ENCODE measurements at regions not wholly inside any gene's neighbourhood (a gene's known extent, or its start where the extent isn't known, plus 50 kb on each side); places are given as distances from the start of the nearest gene placed in this dataset.

DNA sequence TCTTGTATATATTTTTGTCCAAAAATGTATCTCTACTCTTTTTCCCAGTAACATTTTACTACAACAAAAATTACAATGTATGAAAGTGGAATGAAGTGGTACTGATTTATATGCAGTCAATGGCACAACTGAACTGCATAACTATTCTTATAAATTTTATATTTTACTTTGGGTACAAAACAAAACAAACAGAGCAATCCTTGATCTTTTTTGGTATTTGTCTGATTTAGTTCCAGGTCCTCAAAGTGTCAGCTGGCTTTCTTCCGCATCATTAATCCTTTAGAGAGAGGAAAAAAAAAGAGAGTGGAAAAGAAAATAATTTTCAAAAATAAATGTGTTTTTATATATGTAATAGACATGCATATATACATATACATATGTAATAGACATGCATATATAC, 252.4 kb upstream of the SLIT2 start:
- DNase-seq (ENCODE audit: low read depth) = no peak

- DNase-seq (ENCODE audit: low read depth) = no peak
Measured at GRCh38 chr4:19993242-19993641, 258.5 kb upstream of the SLIT2 start.

DNA sequence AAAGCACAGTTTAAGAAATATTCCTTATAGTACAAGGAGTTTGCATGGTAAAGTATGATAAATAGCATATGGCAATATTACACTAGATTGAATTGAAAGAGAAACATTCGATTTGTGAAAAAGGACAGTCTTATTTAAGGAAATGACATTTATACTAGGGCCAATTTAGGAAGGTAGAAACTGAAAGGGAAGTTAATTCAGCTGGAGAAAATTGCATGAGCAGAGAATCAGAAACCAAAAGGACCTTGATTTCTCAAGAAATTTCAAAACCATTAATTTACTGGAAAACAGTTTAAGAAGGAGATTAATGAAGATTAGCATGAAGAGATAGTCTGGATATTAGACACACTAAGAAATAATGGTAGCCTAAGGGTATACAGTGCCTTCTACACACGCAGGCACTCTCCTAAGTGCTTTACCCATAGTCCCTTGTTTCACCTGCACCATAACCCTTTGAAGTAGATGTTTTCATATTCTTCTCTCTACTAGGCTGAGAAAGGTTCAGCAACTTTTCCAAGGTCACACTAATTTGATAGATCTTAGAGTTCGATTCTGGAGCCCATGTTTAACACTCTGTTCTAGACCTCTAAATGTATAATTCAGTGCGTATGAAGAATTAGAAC, 259.1 kb upstream of the SLIT2 start:
- no peak for DNase-seq (ENCODE audit: low read depth)

- peak; percentile 71 for DNase-seq (ENCODE audit: low read depth)
Measured at GRCh38 chr4:19987746-19988145, 264.0 kb upstream of the SLIT2 start.

DNA sequence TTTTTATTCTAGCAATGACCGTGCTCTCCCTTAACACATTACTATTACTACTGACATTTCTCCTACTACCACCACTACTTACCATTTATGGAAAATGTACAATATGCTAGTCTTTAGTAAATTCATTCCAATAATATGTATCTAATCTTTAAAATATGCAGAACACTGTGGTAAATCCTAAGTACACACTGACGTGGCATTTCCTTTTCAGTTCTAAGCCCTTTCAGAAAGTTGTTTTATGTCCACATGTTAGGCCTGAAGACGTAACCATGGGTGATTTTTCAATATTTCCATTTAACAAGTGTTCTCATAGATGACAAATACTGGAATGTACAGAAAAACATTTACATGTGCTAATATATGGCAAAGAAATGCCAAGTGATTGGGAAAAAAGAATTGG, 268.6 kb upstream of the SLIT2 start:
- DNase-seq (ENCODE audit: low read depth) = peak; percentile 3

- peak; percentile 23 for DNase-seq (ENCODE audit: low read depth)
Measured at GRCh38 chr4:19982556-19982955, 269.1 kb upstream of the SLIT2 start.

DNA sequence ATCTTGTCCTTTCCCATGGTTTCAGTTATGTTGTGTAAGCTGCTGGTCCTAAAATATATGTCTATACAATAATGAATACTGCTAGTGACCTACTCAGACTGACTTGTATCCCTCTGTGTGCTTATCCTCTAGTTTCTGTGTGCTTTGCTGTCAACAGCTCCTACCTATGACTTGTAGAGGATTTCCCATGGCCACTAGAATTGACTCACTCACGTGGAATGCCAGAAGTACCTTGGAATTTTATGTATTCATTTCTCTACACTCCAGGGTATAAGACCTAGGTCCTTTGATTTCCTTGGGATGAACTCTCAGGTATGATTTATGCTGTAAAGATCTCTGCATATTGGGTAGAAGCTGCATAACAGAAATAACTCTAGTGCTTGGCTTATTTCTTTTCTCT, 279.9 kb upstream of the SLIT2 start:
- peak; percentile 87 for DNase-seq (ENCODE audit: low read depth)

- DNase-seq (ENCODE audit: low read depth) = no peak
Measured at GRCh38 chr4:19969492-19969891, 282.2 kb upstream of the SLIT2 start.

GRCh38 chr4:19961091-19961490, 290.6 kb upstream of the SLIT2 start:
- DNase-seq (ENCODE audit: low read depth) = peak; percentile 65

GRCh38 chr4:19958848-19959247, 292.9 kb upstream of the SLIT2 start:
- DNase-seq (ENCODE audit: low read depth) = peak; percentile 56

GRCh38 chr4:19947349-19947748, 304.4 kb upstream of the SLIT2 start:
- peak; percentile 63 for DNase-seq (ENCODE audit: low read depth)

GRCh38 chr4:19945979-19946380, 305.7 kb upstream of the SLIT2 start:
- DNase-seq (ENCODE audit: low read depth) = peak; percentile 98

GRCh38 chr4:19945501-19945900, 306.2 kb upstream of the SLIT2 start:
- DNase-seq (ENCODE audit: low read depth) = no peak

- no peak for DNase-seq (ENCODE audit: low read depth)
Measured at GRCh38 chr4:19944806-19945205, 306.9 kb upstream of the SLIT2 start.

DNA sequence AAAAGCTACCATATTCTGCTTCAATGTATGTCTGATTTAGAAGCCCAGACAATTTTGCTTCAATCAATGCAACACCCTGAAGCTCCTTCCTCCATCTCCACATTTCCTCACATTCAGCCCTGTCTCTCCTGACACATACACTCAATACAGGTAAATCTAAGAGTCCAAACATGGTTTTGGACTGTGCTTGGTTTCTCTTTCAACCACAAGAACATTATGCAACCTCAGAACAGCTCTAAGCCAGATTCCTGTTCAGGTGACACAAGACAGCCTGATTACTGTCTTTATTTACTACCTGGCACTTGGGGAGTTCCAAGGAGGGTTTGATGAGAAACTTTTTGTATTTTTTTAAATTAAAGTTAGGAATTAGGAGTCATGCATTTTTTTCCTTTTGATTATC, 307.5 kb upstream of the SLIT2 start:
- peak; percentile 79 for DNase-seq (ENCODE audit: low read depth)

DNA sequence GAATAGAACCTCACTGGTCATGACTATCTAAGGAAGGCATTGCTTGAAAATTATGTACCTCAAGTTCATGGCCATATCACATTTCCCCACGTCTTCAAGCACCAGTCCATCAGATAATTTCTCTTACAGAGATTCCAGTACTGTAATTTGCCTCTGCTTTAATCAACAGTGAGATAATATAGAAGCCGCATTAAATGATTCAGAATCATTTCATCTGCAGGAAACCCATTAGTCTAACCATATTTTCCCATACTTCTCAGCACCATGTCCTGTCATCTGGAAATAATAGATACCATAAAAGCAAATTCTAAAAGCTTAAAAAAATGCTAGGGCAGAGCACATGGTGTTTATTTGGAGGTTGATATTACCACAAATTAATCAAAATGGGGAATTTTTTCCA, 310.3 kb upstream of the SLIT2 start:
- no peak for DNase-seq (ENCODE audit: low read depth)

DNA sequence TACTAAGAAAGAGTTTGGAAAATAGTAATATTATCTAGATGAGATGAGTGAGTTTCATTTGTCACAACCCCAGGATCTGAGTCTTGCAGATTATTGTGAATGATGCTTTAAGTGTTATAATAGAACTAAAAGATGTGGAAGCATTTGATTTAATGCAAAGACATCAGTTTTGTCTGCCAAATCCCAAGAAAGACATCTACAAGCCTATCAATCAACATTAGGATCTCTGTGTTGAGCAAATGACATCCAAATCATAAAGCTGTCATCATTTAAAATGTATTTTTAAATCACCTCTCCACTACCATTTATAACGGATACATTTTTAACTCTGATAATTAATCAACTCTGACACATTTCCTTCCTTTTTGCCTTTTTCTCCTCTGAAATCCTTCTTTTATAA, 310.8 kb upstream of the SLIT2 start:
- DNase-seq (ENCODE audit: low read depth) = no peak

- DNase-seq (ENCODE audit: low read depth) = peak; percentile 88
Measured at GRCh38 chr4:19936476-19936875, 315.2 kb upstream of the SLIT2 start.

GRCh38 chr4:19930742-19931141, 321.0 kb upstream of the SLIT2 start:
- no peak for DNase-seq (ENCODE audit: low read depth)

GRCh38 chr4:19927381-19927780, 324.3 kb upstream of the SLIT2 start:
- DNase-seq (ENCODE audit: low read depth) = no peak

- no peak for DNase-seq (ENCODE audit: low read depth)
Measured at GRCh38 chr4:19925516-19925915, 326.2 kb upstream of the SLIT2 start.

GRCh38 chr4:19924761-19925160, 326.9 kb upstream of the SLIT2 start:
- DNase-seq (ENCODE audit: low read depth) = no peak

DNA sequence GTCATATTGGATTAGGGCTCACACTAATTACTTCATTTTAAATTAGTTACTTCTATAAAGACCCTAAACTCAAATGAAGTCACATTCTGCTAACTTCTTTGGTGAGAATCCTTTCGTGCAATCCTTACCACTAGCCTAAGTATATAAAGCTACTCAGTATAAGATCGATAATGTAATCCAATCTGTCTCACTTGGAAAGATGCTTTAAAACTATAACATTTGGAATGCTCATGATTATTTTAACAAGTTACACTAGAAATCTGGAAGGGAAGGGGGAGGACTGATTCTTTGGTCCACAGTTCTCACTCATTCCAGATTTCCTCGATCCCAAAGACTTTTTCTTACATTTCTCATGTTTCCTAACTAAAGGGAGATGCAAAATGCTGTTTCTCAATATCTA, 336.4 kb upstream of the SLIT2 start:
- DNase-seq (ENCODE audit: low read depth) = no peak

GRCh38 chr4:19913650-19914049, 338.1 kb upstream of the SLIT2 start:
- peak; percentile 85 for DNase-seq (ENCODE audit: low read depth)
